ENCODE measurements at regions not wholly inside any gene's neighbourhood (a gene's known extent, or its start where the extent isn't known, plus 50 kb on each side); places are given as distances from the start of the nearest gene placed in this dataset.

- TF ChIP-seq ZNF592 (IDR thresholded peaks at IDR 0.05) (no peak), RELB (IDR thresholded peaks at IDR 0.05; ENCODE audit: low read depth) (no peak), JUNB (IDR thresholded peaks at IDR 0.05) (no peak), MXI1 (IDR thresholded peaks at IDR 0.05; ENCODE audit: low read depth, low read length) (no peak), NFXL1 (IDR thresholded peaks at IDR 0.05; ENCODE audit: borderline replicate concordance) (no peak)
Measured at GRCh38 chr15:93233710-93234109, 144.7 kb upstream of the RGMA start (continued).

- H3K9me3 ChIP-seq (replicated peaks; ENCODE audit: control insufficient read depth, insufficient read depth, low read length): no peaks in the 10 kb centered on the region
- ChIA-PET RAD21 (ENCODE audit: unreplicated experiment) (no interaction called here), SMC1A (ENCODE audit: uncharacterized antibody, unreplicated experiment) (no interaction called here), CTCF (no interaction called here), POLR2A (no interaction called here)
- no peak overlapping the region for H3K4me3 ChIP-seq
- no peaks in the 10 kb centered on the region for H3K79me2 ChIP-seq (ENCODE audit: control insufficient read depth, insufficient read depth, low read length)
- H3K27me3 ChIP-seq (replicated peaks in 1 of 2; ENCODE audit: control insufficient read depth in 2 of 2, insufficient read depth in 2 of 2, low read length in 1 of 2): no peaks in the 10 kb centered on the region; a peak in 1 of 4 replicates
- DNase-seq (ENCODE audit: low read depth, low spot score) (no peak), FAIRE-seq (no peak), ATAC-seq (no peak)
- intact Hi-C loops (cut with micrococcal nuclease; ENCODE audit: unreplicated experiment) (no loop called here), in situ Hi-C loops (cut with MboI) (no loop called here)
- no peak overlapping the region for H3K9ac ChIP-seq (ENCODE audit: control insufficient read depth, insufficient read depth, low read length)
- BruUV-seq (replicated peaks): no TSS peak
- H2AFZ ChIP-seq (ENCODE audit: control insufficient read depth, low read depth, low read length): no peak overlapping the region
- no peak overlapping the region for H3K27ac ChIP-seq (ENCODE audit: control insufficient read depth, insufficient read depth)
- no peaks in the 10 kb centered on the region for H3K36me3 ChIP-seq (ENCODE audit: control insufficient read depth in 2 of 2, insufficient read depth in 2 of 2, low read length in 1 of 2)
- no peaks in the 10 kb centered on the region for H3K4me1 ChIP-seq (ENCODE audit: control insufficient read depth, insufficient read depth, low read length)
- H3K4me2 ChIP-seq (ENCODE audit: control insufficient read depth, insufficient read depth): no peak overlapping the region
- 34% methylated on average over 8 of the region's 8 CpGs for WGBS (ENCODE audit: insufficient coverage, insufficient replicate concordance, low lambda C conversion rate, missing lambda C conversion rate)
- H4K20me1 ChIP-seq (ENCODE audit: control insufficient read depth, insufficient read depth): no peaks in the 10 kb centered on the region
- TF ChIP-seq RAD51 (IDR thresholded peaks at IDR 0.05) (no peak), ATF7 (IDR thresholded peaks at IDR 0.05; ENCODE audit: low read depth) (no peak), NR2C2 (IDR thresholded peaks at IDR 0.05; ENCODE audit: borderline replicate concordance, control insufficient read depth, insufficient read length, low read depth) (no peak), POLR2AphosphoS5 (IDR thresholded peaks at IDR 0.05; ENCODE audit: low read length) (no peak), YBX1 (IDR thresholded peaks at IDR 0.05) (no peak), SIX5 (IDR thresholded peaks at IDR 0.05; ENCODE audit: low read depth, low read length, severe bottlenecking) (no peak), PRDM15 (CRISPR knock-in tag; IDR thresholded peaks at IDR 0.05) (no peak)
- TF ChIP-seq, protein P1, sequence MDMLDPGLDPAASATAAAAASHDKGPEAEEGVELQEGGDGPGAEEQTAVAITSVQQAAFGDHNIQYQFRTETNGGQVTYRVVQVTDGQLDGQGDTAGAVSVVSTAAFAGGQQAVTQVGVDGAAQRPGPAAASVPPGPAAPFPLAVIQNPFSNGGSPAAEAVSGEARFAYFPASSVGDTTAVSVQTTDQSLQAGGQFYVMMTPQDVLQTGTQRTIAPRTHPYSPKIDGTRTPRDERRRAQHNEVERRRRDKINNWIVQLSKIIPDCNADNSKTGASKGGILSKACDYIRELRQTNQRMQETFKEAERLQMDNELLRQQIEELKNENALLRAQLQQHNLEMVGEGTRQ (IDR thresholded peaks at IDR 0.05; ENCODE audit: borderline replicate concordance, low read depth, low read length): no peak
Measured at GRCh38 chr15:93232845-93233244, 143.8 kb upstream of the RGMA start.

Data from GM12878 (cell line).